ENCODE measurements at regions not wholly inside any gene's neighbourhood (a gene's known extent, or its start where the extent isn't known, plus 50 kb on each side); places are given as distances from the start of the nearest gene placed in this dataset.

DNA sequence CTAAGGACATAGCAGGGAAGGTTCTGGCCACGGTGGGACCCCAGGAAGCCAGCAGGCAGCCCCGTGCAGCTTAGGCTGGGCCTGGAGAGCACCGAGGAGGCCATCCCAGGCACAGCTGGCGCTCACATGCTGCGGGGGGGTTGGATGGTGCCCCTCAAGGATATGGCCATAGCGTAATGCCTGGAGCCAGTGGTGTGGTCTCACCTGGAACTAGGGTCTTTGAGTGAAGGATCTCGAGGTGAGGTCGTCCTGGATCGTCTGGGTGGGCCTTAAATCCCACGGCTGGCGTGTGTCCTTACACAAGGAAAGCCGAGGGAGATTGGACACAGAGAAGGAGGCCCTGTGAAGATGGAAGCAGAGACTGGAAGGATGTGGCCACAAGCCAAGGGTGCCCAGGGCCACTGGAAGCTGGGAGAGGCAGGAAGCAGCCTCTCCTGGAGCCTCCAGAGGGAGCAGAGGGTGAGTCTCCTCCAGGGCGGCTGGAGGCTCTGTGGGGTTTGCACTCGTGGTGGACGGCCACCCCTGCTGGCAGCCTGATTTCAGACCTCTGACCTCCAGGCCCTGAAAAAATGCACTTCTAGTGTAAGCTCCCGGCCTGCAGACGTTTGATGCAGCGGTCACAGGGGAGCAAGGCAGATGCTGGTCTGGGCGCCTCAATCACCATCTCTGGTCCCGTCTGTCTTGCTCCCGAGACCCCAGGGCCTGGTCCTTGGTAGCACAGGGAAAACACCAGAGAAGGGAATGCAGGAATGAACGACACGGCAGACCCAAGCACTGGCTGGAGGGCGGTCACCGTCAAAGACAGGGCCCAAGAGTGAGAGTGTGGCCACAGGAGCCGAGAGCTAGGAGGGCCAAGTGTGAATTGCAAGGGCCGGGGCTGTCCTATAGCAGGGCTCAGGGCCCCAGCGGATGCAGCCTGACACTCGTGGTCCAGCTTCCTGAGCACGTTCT, 218.6 kb downstream of the KIF26A start:
- Histone ChIP-seq H3K4me3 (ENCODE audit: control insufficient read depth in 2 of 3, extremely low read depth in 1 of 3, insufficient read depth in 2 of 3, low read depth in 1 of 3, low read length in 3 of 3) (no peak overlapping the region), H3K36me3 (ENCODE audit: control insufficient read depth in 2 of 2, extremely low read depth in 1 of 2, insufficient read depth in 2 of 2, low read length in 2 of 2) (no peaks in the 10 kb centered on the region), H3K9me1 (ENCODE audit: control insufficient read depth, extremely low read depth, insufficient read depth, low read length) (no peaks in the 10 kb centered on the region), H4K20me1 (ENCODE audit: control insufficient read depth, extremely low read depth, insufficient read depth, low read length) (no peaks in the 10 kb centered on the region), H3K27me3 (ENCODE audit: control insufficient read depth, extremely low read depth, insufficient read depth, low read length) (no peaks in the 10 kb centered on the region), H3K4me2 (ENCODE audit: control insufficient read depth, extremely low read depth, insufficient read depth, low read depth, low read length) (no peak overlapping the region), H2AFZ (ENCODE audit: control insufficient read depth, low read length) (no peak overlapping the region), H3K79me2 (ENCODE audit: control insufficient read depth, insufficient read depth, low read length) (no peaks in the 10 kb centered on the region), H3K4me1 (ENCODE audit: control insufficient read depth, extremely low read depth, insufficient read depth, low read length) (no peaks in the 10 kb centered on the region), H3K9me3 (ENCODE audit: control insufficient read depth, low read depth, low read length) (no peaks in the 10 kb centered on the region), H3K27ac (ENCODE audit: control insufficient read depth, insufficient read depth, low read length) (no peak overlapping the region), H3K9ac (ENCODE audit: control insufficient read depth, extremely low read depth, insufficient read depth, low read length) (no peak overlapping the region)
- dilution Hi-C loops (cut with MboI; ENCODE audit: extremely low pct_ligation_motif_present, low sequenced_read_pairs) = no loop called here
- no peak for FAIRE-seq
- TF ChIP-seq, protein P1, sequence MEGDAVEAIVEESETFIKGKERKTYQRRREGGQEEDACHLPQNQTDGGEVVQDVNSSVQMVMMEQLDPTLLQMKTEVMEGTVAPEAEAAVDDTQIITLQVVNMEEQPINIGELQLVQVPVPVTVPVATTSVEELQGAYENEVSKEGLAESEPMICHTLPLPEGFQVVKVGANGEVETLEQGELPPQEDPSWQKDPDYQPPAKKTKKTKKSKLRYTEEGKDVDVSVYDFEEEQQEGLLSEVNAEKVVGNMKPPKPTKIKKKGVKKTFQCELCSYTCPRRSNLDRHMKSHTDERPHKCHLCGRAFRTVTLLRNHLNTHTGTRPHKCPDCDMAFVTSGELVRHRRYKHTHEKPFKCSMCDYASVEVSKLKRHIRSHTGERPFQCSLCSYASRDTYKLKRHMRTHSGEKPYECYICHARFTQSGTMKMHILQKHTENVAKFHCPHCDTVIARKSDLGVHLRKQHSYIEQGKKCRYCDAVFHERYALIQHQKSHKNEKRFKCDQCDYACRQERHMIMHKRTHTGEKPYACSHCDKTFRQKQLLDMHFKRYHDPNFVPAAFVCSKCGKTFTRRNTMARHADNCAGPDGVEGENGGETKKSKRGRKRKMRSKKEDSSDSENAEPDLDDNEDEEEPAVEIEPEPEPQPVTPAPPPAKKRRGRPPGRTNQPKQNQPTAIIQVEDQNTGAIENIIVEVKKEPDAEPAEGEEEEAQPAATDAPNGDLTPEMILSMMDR (optimal IDR thresholded peaks at IDR 0.05 in 1 of 3, IDR thresholded peaks at IDR 0.05 in 1 of 3, conservative IDR thresholded peaks at IDR 0.05 in 1 of 3; ENCODE audit: extremely low read depth in 1 of 3, insufficient read depth in 2 of 3, low read length in 3 of 3) = no peak
- no peak for TF ChIP-seq EZH2 (IDR thresholded peaks at IDR 0.05; ENCODE audit: low read length)
- no peak for DNase-seq (ENCODE audit: low read depth, low spot score)

DNA sequence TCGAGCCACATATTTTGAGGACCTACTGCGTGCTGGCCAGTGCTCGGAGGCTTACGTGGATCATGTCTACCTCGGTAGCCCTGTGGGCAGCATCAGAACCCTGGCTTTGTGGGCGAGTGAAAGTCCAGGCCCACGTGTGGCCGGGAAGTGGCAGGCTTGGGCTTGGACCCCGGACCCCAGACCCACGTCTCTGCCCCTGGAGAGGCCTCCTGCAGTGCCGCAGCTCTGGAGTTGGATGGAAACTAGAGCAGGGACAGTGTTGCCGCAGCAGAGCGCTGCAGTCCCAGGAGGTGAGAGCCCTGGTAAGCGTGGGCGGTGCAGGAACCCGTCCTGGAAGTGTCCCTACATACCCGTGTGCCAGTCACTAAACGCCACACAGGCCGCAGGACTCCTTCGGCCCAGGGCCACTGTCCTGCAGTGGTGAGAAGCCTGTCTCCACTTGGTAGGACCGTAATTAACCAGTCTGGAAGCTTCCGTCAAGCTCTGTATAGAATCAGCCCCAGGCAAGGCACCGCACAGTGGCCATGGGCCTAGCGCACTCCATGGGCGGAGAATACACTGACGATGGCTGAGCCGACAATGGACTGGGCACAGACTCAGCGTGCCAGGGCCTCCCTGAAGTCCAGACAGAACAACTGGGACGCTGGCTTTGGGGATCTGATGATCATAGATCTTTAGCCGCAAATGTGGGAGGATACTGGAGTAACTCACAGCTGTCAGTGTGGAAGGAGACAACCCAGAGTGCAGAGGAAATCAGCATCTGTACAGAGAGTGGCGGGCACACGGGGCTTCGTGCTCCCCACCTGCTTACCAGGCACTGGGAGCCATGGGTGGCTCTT, 219.5 kb downstream of the KIF26A start:
- FAIRE-seq = no peak
- H3K9me3 ChIP-seq (ENCODE audit: control insufficient read depth, low read depth, low read length) = no peaks in the 10 kb centered on the region

More for the DNA sequence above, 219.5 kb downstream of the KIF26A start:
- H3K9ac ChIP-seq (ENCODE audit: control insufficient read depth, extremely low read depth, insufficient read depth, low read length) = no peak overlapping the region
- H3K4me1 ChIP-seq (ENCODE audit: control insufficient read depth, extremely low read depth, insufficient read depth, low read length) = no peaks in the 10 kb centered on the region
- no peak for DNase-seq (ENCODE audit: low read depth, low spot score)
- dilution Hi-C loops (cut with MboI; ENCODE audit: extremely low pct_ligation_motif_present, low sequenced_read_pairs) = no loop called here
- H3K36me3 ChIP-seq (ENCODE audit: control insufficient read depth in 2 of 2, extremely low read depth in 1 of 2, insufficient read depth in 2 of 2, low read length in 2 of 2) = no peaks in the 10 kb centered on the region
- H2AFZ ChIP-seq (ENCODE audit: control insufficient read depth, low read length) = no peak overlapping the region
- H3K27me3 ChIP-seq (ENCODE audit: control insufficient read depth, extremely low read depth, insufficient read depth, low read length) = no peaks in the 10 kb centered on the region
- no peak overlapping the region for H3K4me3 ChIP-seq (ENCODE audit: control insufficient read depth in 2 of 3, extremely low read depth in 1 of 3, insufficient read depth in 2 of 3, low read depth in 1 of 3, low read length in 3 of 3)
- H3K27ac ChIP-seq (ENCODE audit: control insufficient read depth, insufficient read depth, low read length) = no peak overlapping the region
- no peaks in the 10 kb centered on the region for H3K9me1 ChIP-seq (ENCODE audit: control insufficient read depth, extremely low read depth, insufficient read depth, low read length)
- H3K4me2 ChIP-seq (ENCODE audit: control insufficient read depth, extremely low read depth, insufficient read depth, low read depth, low read length) = no peak overlapping the region
- TF ChIP-seq, protein P1 (optimal IDR thresholded peaks at IDR 0.05 in 1 of 3, IDR thresholded peaks at IDR 0.05 in 1 of 3, conservative IDR thresholded peaks at IDR 0.05 in 1 of 3; ENCODE audit: extremely low read depth in 1 of 3, insufficient read depth in 2 of 3, low read length in 3 of 3) = no peak
- no peak for TF ChIP-seq EZH2 (IDR thresholded peaks at IDR 0.05; ENCODE audit: low read length)
- no peaks in the 10 kb centered on the region for H3K79me2 ChIP-seq (ENCODE audit: control insufficient read depth, insufficient read depth, low read length)
- H4K20me1 ChIP-seq (ENCODE audit: control insufficient read depth, extremely low read depth, insufficient read depth, low read length) = no peaks in the 10 kb centered on the region
